Activated naive CD4-positive, alpha-beta T cell treated with anti-CD3 and anti-CD28 coated beads, Interleukin-2, amount 50 U/mL, for 24 hours (primary cell): ENCODE measurements at regions not wholly inside any gene's neighbourhood (a gene's known extent, or its start where the extent isn't known, plus 50 kb on each side); places are given as distances from the start of the nearest gene placed in this dataset.

ENCODE experiments used
- H3K27ac Mint-ChIP-seq: one replicate; pipeline ENCODE4 v1.8.0; 2021; ENCODE audit warnings: mild to moderate bottlenecking, mixed read lengths
- H3K27me3 Mint-ChIP-seq: one replicate; pipeline ENCODE4 v1.8.0; 2021; ENCODE audit warnings: mixed read lengths
- H3K36me3 Mint-ChIP-seq: one replicate; pipeline ENCODE4 v1.8.0; 2021; ENCODE audit warnings: mixed read lengths
- H3K4me1 Mint-ChIP-seq: one replicate; pipeline ENCODE4 v1.8.0; 2021; ENCODE audit warnings: mixed read lengths
- H3K4me3 Mint-ChIP-seq: one replicate; pipeline ENCODE4 v1.8.0; 2021; ENCODE audit warnings: mild to moderate bottlenecking, mixed read lengths
- H3K9me3 Mint-ChIP-seq: one replicate; pipeline ENCODE4 v1.8.0; 2021; ENCODE audit warnings: mixed read lengths

DNA sequence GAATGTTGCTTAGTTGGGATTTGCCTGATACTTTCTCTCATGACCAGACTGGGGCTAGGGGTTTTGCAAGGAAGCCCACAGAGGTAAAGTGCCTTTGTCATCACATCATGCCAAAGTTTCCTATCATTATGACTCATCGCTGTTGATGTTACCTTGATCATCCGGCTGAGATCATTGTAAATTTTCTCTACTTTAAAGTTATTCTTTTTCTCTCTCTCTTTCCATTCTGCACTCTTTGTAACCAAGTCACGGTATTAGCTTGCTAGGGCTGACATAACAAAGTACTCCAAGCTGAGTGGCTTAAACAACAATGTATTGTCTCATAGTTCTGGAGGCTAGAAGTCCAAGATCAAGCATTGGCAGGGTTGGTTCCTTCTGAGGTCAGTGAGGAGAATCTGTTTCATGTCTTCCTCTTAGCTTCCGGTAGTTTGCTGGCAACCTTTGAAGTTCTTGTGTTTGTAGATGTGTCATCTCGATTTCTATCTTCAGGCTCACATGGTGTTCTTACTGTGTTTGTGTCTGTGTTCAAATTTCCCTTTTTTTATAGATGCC is 113.0 kb downstream of the DTHD1 start:
- Mint-ChIP-seq H3K4me3 (peak overlapping the region; percentile 78), H3K36me3 (no peaks in the 10 kb centered on the region), H3K27me3 (no peaks in the 10 kb centered on the region), H3K4me1 (peaks cover 34% of the 10 kb centered on the region), H3K9me3 (no peaks in the 10 kb centered on the region), H3K27ac (peak overlapping the region; percentile 99)

DNA sequence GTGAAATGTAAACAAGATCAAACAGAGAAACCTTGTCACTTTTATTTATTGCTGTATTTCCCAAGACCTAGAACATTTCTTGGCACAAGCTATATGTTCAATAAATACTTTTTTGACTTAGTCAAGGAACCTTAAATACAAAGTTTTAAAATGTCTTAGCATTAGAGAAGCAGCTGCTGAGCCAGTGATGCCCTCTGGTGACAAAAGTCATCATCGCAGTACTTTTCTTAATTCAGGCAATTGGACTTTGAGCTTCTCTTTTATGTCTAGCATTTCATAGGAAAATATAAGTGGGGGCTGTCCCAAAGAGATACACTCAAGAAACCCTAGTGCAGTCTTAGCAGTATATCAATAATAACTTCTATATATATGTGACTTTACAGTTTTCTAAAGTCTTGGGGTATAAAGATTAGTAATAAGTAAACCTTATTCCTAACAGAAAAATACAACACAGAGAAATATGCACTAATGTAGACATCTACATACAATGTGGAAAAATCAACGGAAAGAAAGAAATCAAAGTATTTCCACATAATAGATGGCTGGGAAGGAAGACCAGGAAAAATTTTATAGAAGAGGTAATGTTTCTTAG is 118.4 kb downstream of the DTHD1 start:
- Mint-ChIP-seq H3K27me3 (no peaks in the 10 kb centered on the region), H3K36me3 (no peaks in the 10 kb centered on the region), H3K27ac (no peak overlapping the region), H3K4me3 (no peak overlapping the region), H3K9me3 (no peaks in the 10 kb centered on the region), H3K4me1 (peaks cover 30% of the 10 kb centered on the region)

DNA sequence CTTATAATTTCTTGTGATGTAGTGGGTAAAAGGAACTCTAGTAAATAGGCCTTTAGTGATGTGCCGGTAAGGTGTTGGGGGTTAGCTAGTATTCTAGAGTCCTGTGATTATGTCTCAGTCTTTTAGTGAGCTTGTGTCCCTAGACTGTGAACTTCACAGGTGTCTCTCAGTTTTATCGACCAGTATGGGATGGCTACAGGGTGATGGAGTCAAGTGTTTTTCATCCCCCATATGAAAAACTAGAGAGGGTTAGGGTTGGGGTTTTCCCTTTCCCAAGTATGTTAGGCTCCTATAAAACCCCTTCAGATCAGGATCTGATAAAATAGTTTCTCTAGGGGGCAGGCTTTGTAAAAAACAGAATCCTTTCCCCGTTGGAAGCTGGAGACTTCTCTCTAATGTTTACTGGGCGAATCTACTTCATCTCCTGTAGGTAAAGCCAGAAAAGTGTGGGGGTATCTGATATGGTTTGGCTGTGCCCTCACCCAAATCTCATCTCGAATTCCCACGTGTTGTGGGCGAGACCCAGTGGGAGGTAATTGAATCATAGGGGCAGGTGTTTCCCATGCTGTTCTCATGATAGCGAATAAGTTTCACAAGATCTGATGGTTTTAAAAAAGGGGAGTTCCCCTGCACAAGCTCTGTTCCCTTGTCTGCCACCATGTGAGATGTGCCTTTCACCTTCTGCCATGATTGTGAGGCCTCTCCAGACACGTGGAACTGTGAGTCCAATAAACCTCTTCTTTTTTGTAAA is 120.8 kb downstream of the DTHD1 start:
- Mint-ChIP-seq H3K27me3 (no peaks in the 10 kb centered on the region), H3K4me3 (no peak overlapping the region), H3K4me1 (peaks cover 22% of the 10 kb centered on the region), H3K27ac (peak overlapping the region; percentile 38), H3K9me3 (no peaks in the 10 kb centered on the region), H3K36me3 (no peaks in the 10 kb centered on the region)

DNA sequence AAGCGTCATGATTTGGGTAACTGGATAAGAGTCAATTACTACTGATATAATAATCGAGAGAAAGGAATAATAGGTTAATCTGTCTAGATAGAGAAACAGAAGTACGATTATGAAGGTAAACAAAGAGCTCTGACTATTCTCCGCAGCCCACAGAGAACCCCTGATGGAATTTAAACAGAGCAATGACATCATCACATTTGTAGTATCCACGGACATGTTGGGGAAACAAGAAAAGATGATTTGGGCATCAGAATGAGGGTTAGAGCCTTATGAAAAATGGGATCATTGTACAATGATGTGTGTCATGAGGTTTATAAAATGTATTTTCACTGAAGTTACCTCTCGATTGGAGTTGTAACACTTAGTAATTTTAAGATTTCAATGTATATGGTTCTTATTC is 129.9 kb downstream of the DTHD1 start:
- no peaks in the 10 kb centered on the region for H3K9me3 Mint-ChIP-seq
- H3K4me1 Mint-ChIP-seq: no peaks in the 10 kb centered on the region
- H3K4me3 Mint-ChIP-seq: no peak overlapping the region
- peaks cover 17% of the 10 kb centered on the region for H3K27me3 Mint-ChIP-seq
- no peaks in the 10 kb centered on the region for H3K36me3 Mint-ChIP-seq
- H3K27ac Mint-ChIP-seq: no peak overlapping the region

DNA sequence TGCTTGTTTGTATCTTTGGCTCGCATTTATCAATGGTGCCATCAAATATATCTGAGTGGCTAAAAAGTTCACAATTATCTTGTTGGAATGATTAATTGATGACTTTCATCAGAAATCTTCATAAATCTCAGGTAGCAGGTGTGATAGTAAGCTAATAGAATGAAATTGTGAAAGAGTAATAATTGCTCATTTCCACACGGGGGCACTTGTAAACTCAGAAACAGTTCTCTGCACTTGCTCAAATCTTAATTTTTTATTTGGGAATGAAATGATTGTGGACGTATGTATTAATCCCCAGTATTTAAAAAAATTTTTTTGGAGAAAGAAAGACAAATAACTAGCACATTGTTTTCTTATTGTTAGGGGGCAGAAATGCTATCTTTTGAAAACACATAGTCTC is 132.8 kb downstream of the DTHD1 start:
- Mint-ChIP-seq H3K27ac (no peak overlapping the region), H3K27me3 (peaks cover 22% of the 10 kb centered on the region), H3K4me1 (no peaks in the 10 kb centered on the region), H3K9me3 (no peaks in the 10 kb centered on the region), H3K4me3 (no peak overlapping the region), H3K36me3 (no peaks in the 10 kb centered on the region)

DNA sequence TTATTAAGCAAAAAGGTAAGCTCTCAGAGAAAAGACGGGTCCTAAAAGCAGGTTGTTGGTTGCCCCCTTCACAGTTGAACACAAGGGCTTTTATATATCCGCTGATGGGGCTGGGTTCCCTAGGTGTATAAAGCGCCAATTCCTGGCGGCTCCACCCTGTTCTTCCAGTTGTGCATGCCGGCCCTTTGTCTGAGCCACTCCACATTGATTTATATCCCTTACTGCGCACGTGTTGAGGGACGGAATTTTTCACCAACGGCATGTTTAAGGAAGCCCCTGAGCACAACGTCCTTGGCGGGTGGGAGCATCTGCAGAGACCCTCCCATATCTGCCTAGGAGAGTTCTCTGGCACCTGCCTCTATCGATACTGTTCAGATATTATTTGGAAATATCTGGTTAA is 135.7 kb downstream of the DTHD1 start:
- H3K4me3 Mint-ChIP-seq: no peak overlapping the region
- H3K27me3 Mint-ChIP-seq: peaks cover 15% of the 10 kb centered on the region
- no peaks in the 10 kb centered on the region for H3K36me3 Mint-ChIP-seq
- no peak overlapping the region for H3K27ac Mint-ChIP-seq
- H3K4me1 Mint-ChIP-seq: no peaks in the 10 kb centered on the region
- no peaks in the 10 kb centered on the region for H3K9me3 Mint-ChIP-seq

DNA sequence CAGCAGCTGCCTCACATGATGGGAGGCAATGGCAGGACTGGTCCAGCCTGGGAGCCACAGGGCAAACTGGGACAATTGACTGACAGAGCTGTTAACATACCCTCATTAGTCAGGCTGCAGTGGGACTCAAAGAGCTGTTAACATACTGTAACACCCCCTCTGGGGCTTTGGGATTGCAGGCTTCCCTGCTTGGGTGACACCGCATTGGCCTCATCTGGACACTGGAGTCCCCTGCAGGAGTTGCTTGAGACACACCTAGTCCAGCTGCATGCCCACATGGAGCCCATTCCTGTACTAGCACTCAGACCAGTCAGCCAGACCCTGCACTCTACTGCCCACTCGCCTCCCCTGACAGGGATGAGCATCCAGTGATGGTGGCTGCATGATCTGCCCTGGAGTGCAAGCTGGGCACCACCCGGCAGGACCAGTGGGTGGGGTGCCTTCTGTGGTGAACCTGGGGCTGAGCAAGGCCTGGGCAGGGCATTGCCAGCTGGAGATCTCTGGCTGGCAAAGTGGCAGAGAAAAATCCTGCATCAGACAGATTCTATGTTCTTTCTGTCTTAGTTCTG is 138.8 kb downstream of the DTHD1 start:
- Mint-ChIP-seq H3K9me3 (no peaks in the 10 kb centered on the region), H3K4me3 (no peak overlapping the region), H3K4me1 (no peaks in the 10 kb centered on the region), H3K27me3 (peaks cover 10% of the 10 kb centered on the region), H3K27ac (no peak overlapping the region), H3K36me3 (no peaks in the 10 kb centered on the region)

DNA sequence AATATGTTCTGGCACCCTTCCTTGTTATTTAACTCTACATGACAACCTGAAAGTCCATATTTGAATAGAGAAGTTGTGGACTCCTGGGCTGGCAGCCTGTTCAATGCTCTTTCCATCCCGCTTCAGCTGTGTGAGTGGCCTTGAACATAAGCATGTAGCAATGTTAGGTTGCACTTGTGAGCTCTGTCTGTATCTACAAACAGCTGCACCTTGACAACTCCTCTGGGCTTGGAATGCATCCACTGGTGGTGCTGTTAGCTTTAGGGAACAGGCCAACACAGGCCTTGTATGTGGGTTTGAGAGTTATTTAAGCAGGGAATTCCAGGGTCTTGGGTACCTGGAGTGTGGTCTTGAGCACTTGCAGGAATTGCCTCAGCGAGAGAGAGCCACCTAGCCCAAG is 141.2 kb downstream of the DTHD1 start:
- no peak overlapping the region for H3K27ac Mint-ChIP-seq
- no peak overlapping the region for H3K4me3 Mint-ChIP-seq
- no peaks in the 10 kb centered on the region for H3K9me3 Mint-ChIP-seq
- H3K27me3 Mint-ChIP-seq: peaks cover 1% of the 10 kb centered on the region
- no peaks in the 10 kb centered on the region for H3K4me1 Mint-ChIP-seq
- H3K36me3 Mint-ChIP-seq: no peaks in the 10 kb centered on the region

DNA sequence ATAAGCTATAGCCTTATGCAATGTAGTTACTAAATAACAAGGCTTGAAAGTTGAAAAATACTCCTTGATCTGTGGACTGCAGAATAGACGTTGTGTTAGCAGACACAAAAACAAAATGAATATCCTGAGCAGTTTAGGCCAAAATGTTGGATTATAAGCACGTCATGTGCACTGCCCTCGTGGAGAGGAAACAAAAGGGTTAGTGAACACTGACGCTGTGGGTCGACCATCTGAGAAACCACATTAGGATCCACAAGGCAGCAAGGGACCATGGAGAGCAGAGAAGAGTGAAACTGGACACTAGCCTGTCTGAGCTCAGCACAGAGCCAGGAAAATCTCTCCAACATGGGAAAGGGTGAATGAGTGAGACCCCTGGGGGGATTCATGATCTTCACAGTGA is 145.3 kb downstream of the DTHD1 start:
- H3K9me3 Mint-ChIP-seq: no peaks in the 10 kb centered on the region
- no peaks in the 10 kb centered on the region for H3K36me3 Mint-ChIP-seq
- H3K27ac Mint-ChIP-seq: no peak overlapping the region
- no peaks in the 10 kb centered on the region for H3K4me1 Mint-ChIP-seq
- H3K4me3 Mint-ChIP-seq: no peak overlapping the region
- H3K27me3 Mint-ChIP-seq: peaks cover 4% of the 10 kb centered on the region

DNA sequence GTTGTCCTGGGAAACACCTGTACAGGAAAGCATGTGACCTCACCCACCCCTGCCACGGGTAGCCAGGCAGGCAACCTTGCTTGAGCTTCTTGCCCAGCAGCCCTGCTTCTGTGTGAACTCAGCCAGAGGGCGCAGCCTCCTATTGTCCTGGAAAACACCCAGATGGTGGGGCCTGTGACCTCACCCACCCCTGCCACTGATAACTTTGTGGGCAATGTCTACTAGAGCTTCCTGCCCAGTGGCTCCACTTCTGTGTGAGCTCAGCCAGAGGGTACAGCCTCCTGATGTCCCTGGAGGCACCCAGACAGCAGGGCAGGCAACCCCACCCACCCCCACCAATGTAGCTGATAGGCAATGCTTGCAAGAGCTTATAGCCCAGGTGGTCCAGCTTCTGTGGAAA is 146.3 kb downstream of the DTHD1 start:
- Mint-ChIP-seq H3K4me3 (no peak overlapping the region), H3K27me3 (peaks cover 4% of the 10 kb centered on the region), H3K27ac (no peak overlapping the region), H3K4me1 (no peaks in the 10 kb centered on the region), H3K9me3 (no peaks in the 10 kb centered on the region), H3K36me3 (no peaks in the 10 kb centered on the region)

DNA sequence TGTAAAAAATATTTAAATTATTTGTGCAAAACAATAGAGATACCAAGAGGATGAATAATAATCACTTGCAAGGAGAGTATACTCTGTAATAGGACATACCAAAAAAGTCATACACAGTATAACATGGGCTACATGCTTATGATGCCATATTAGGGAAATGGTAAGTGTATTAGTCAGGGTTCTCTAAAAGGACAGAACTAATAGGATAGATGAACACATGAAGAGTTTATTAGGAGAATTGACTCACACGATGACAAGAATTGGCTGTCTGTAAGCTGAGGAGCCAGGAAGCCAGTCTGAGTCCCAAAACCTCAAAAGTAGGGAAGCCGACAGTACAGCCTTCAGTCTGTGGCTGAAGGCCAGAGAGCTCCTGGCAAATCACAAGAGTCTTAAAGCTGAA is 151.2 kb downstream of the DTHD1 start:
- Mint-ChIP-seq H3K36me3 (peaks cover 2% of the 10 kb centered on the region), H3K27ac (no peak overlapping the region), H3K27me3 (peaks cover 4% of the 10 kb centered on the region), H3K4me3 (no peak overlapping the region), H3K4me1 (no peaks in the 10 kb centered on the region), H3K9me3 (peaks cover 6% of the 10 kb centered on the region)

DNA sequence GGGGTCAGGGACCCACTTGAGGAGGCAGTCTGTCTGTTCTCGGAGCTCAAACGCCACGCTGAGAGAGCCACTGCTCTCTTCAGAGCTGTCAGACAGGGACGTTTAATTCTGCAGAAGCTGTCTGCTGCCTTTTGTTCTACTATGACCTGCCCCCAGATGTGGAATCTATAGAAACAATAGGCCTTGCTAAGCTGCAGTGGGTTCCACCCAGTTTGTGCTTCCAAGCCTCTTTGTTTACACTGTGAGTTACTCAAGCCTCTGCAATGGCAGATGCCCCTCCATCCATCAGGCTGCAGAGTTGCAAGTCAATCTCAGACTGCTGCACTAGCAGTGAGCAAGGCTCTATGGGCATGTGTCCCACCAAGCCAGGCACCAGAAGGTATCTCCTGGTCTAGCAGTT is 158.1 kb downstream of the DTHD1 start:
- H3K9me3 Mint-ChIP-seq: peaks cover 6% of the 10 kb centered on the region
- no peak overlapping the region for H3K27ac Mint-ChIP-seq
- H3K4me3 Mint-ChIP-seq: no peak overlapping the region
- peaks cover 5% of the 10 kb centered on the region for H3K27me3 Mint-ChIP-seq
- H3K4me1 Mint-ChIP-seq: no peaks in the 10 kb centered on the region
- H3K36me3 Mint-ChIP-seq: peaks cover 2% of the 10 kb centered on the region

DNA sequence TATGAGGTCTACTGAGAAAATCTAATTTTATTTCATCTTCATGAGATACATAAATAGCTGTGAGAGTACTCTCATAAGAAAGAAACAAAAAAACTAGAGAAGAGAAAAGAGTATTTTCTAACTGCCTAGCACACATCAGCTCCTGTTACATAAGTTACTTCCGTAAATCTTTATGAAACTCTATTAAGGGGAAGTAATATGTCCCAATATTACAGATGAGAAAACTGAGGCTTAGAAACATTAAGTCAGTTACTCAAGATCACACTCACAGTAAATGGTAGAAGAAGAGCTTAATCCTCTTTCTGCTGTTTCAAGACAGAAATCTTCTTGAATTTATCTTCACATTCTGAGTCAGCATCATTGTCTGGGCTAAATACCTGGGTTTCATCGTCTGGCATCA is 164.1 kb downstream of the DTHD1 start:
- no peaks in the 10 kb centered on the region for H3K4me1 Mint-ChIP-seq
- H3K27ac Mint-ChIP-seq: no peak overlapping the region
- H3K9me3 Mint-ChIP-seq: no peaks in the 10 kb centered on the region
- H3K27me3 Mint-ChIP-seq: peaks cover 11% of the 10 kb centered on the region
- no peak overlapping the region for H3K4me3 Mint-ChIP-seq
- no peaks in the 10 kb centered on the region for H3K36me3 Mint-ChIP-seq

DNA sequence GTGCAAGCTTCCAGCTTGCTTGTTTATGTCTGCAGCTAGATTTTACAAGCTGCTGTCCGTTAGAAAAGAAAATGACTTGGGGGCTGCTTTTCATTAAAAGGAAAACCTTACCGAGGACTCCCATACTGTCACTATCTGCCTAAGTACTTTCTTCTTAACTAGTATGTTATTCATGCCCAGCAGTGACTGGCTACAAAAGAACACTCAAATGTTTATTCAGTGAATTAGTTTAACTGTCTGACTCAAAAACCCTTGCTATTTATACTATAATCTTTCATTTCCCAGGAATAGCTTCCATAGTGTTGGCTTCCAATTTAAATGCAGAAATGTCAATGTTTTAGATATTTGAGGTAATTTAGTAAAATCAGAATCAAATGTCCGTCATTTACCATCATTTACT is 164.9 kb downstream of the DTHD1 start:
- Mint-ChIP-seq H3K4me1 (no peaks in the 10 kb centered on the region), H3K4me3 (no peak overlapping the region), H3K9me3 (no peaks in the 10 kb centered on the region), H3K27me3 (peaks cover 11% of the 10 kb centered on the region), H3K27ac (no peak overlapping the region), H3K36me3 (no peaks in the 10 kb centered on the region)

DNA sequence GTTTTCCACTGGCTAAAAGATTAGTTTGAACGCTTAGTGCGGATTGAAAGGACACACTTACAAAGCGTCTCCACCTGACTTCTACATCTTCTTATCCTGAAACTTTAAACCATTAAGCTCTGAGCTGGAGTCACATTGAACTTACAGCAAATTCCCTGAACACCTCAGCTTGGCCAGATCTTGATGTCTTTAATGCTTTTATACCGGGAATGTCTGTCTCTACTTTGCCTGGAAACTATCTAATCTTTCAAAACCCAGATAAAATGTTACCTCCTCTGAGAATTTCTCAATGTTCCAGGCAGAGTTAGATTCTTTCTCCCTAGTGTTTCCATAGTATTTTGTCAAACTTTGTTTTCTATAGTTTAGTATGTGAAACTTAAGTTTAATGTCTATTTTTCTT is 179.9 kb downstream of the DTHD1 start:
- Mint-ChIP-seq H3K4me1 (no peaks in the 10 kb centered on the region), H3K4me3 (no peak overlapping the region), H3K36me3 (no peaks in the 10 kb centered on the region), H3K27me3 (peaks cover 4% of the 10 kb centered on the region), H3K27ac (no peak overlapping the region), H3K9me3 (no peaks in the 10 kb centered on the region)

DNA sequence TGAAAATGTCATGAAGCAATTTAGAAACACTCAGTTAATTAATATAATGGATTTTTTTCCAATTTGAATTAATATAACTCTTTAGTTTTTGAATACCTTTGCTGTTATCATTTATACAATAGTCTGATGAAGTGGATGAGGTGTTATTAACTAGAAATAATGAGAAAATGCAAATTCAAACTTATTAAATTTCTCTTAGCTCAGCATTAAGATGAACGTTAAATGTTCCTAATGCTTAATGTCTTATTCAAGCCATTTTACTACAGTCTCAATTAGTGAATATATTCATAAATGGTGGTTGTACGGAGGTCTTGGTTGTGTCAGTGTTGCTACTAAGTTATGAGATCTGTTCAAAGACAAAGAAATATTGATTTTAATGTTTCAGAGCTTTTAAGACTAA is 186.3 kb downstream of the DTHD1 start:
- no peak overlapping the region for H3K4me3 Mint-ChIP-seq
- H3K27ac Mint-ChIP-seq: no peak overlapping the region
- H3K9me3 Mint-ChIP-seq: no peaks in the 10 kb centered on the region
- no peaks in the 10 kb centered on the region for H3K4me1 Mint-ChIP-seq
- no peaks in the 10 kb centered on the region for H3K36me3 Mint-ChIP-seq
- peaks cover 5% of the 10 kb centered on the region for H3K27me3 Mint-ChIP-seq
